HG02884 (cell line): ENCODE measurements at regions not wholly inside any gene's neighbourhood (a gene's known extent, or its start where the extent isn't known, plus 50 kb on each side); places are given as distances from the start of the nearest gene placed in this dataset.
"Not testable (repeated sequence)": the region's sequence is repeated elsewhere in the genome, so short reads cannot be mapped to it uniquely, and the experiment has no call there.

ENCODE experiments used
- ATAC-seq: cut with Tn5 transposase; IDR thresholded peaks from one replicate; pipeline ENCODE4 v1.9.1; 2021; ENCODE audit warnings: mild to moderate bottlenecking, moderate library complexity; ENCODE audit not compliant: unreplicated experiment

GRCh38 chr2:95725191-95725590, 133.4 kb downstream of the TRIM43 start:
- not testable (repeated sequence) for ATAC-seq

- ATAC-seq, result not testable (repeated sequence)
Measured at GRCh38 chr2:95725677-95726076, 133.9 kb downstream of the TRIM43 start.

GRCh38 chr2:95727420-95727819, 135.6 kb downstream of the TRIM43 start:
- not testable (repeated sequence) for ATAC-seq

- ATAC-seq, result peak; percentile 50
Measured at GRCh38 chr2:95728878-95729596, 137.2 kb downstream of the TRIM43 start.

GRCh38 chr2:95729597-95729955, 137.8 kb downstream of the TRIM43 start:
- no peak for ATAC-seq

GRCh38 chr2:95730813-95731212, 139.0 kb downstream of the TRIM43 start:
- no peak for ATAC-seq

- ATAC-seq, result no peak
Measured at GRCh38 chr2:95734976-95735890, 143.4 kb downstream of the TRIM43 start.

- ATAC-seq, result no peak
Measured at GRCh38 chr2:95738301-95738700, 146.5 kb downstream of the TRIM43 start.

- ATAC-seq, result not testable (repeated sequence)
Measured at GRCh38 chr2:95752126-95752525, 160.3 kb downstream of the TRIM43 start.

GRCh38 chr2:95753812-95754211, 162.0 kb downstream of the TRIM43 start:
- ATAC-seq, result not testable (repeated sequence)

GRCh38 chr2:95754213-95754612, 162.4 kb downstream of the TRIM43 start:
- not testable (repeated sequence) for ATAC-seq

GRCh38 chr2:95754819-95755563, 163.2 kb downstream of the TRIM43 start:
- not testable (repeated sequence) for ATAC-seq

- ATAC-seq, result not testable (repeated sequence)
Measured at GRCh38 chr2:95755956-95756669, 164.3 kb downstream of the TRIM43 start.

- no peak for ATAC-seq
Measured at GRCh38 chr2:95757988-95758387, 166.2 kb downstream of the TRIM43 start.

- ATAC-seq, result no peak
Measured at GRCh38 chr2:95759481-95760246, 167.9 kb downstream of the TRIM43 start.

- ATAC-seq, result no peak
Measured at GRCh38 chr2:95760806-95761525, 169.2 kb downstream of the TRIM43 start.

- no peak for ATAC-seq
Measured at GRCh38 chr2:95761556-95761955, 169.8 kb downstream of the TRIM43 start.

- not testable (repeated sequence) for ATAC-seq
Measured at GRCh38 chr2:95762023-95763021, 170.5 kb downstream of the TRIM43 start.
